Medulla oblongata (tissue), 1 donor: ENCODE measurements at regions not wholly inside any gene's neighbourhood (a gene's known extent, or its start where the extent isn't known, plus 50 kb on each side); places are given as distances from the start of the nearest gene placed in this dataset.

Source experiments
- DNase-seq: peaks from one replicate; pipeline ENCODE4 v3.0.0-alpha.2; 2015; ENCODE audit errors: extremely low spot score

GRCh38 chr18:61727241-61728193, 165.3 kb downstream of the RNF152 start:
- no peak for DNase-seq

DNA sequence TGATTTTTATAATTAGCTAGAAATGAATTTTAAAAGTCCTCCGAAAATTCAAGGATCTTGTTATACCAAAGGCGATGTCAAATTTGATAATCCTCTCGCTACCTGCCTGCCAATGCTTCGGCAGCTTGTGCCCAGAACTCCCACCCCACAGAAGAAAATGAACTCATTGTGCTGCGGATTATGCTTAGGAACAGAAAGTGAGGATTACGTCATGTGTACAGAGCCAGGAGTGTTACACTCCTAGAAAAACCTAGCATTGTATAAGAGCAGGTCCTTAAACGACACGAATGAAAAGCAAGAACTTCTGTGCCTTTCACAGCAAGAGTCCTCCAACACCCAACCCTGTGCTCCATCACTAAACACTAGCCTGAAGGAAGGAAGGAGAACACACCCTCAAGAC, 168.3 kb downstream of the RNF152 start:
- no peak for DNase-seq

DNA sequence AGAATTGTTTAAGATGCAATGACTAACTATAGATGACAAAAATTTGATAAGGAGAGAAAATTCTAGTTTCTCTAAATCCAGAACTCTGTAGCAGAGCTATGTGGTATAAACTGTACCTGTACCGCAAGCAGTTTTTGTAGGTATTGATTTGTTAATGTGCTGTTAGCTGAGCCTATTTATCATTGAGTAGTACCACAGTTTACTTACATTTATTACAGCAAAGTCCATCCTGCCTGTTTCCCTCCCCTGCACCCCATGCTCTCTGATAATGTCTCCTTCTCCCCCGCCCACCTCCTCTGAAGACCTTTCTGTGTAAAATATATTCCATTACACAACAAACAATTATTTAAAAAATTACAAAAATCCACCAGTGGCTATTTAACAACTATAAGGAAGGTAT, 170.6 kb downstream of the RNF152 start:
- no peak for DNase-seq

DNA sequence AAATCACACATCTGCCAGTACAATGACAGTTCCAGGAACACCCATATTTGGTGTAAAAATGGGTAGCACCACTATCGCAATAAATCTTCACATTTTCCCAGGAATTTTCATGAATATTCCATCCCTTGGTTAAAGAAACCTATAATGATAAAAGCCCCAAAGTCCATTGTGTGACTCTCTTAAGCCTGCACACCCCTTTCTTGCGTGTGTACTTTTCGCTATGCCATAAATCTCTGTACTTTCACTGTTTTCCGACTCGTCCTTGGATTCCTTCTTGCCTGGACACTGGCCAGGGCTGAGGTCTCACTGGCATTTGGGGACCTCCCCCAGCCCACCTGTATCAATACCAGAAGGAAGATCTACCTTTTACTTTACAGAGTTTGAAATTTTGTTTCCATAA, 172.3 kb downstream of the RNF152 start:
- no peak for DNase-seq

DNA sequence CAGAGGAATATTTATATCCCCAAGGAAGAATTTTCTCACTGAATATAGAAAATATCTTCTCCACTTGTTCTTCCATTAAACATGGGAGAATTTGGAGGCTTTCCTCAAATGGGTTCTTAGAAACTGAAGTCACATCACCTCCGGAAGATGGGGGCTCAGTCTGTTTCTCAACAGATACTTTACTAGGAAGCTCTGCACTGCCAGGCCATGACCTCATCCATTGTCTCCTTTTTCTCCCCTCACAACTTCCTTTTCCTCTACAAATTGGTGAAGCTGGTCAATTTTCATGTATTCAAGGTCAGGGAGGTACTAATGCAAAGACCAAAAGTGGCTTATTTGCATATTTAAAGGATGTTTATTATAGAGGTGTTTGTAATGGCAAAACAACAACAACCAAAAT, 173.1 kb downstream of the RNF152 start:
- no peak for DNase-seq

DNA sequence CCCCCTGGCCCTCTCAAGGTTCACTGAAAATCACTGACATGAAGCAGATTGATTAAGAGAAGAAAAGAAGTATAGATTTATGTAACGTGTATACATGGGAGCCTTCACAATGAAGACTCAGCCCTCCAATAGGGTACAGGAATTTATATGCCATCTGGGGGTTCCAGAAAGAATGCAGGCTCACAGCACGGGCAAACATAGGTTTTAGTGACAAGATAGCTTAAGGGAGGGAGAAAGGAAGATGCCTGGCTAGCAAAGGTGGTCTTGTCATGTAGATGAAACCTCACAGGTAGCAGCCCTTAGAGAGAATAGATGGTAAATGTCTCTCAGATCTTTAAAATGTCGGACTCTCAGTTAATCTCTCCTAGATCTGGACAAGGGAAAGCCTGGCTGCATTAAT, 173.9 kb downstream of the RNF152 start:
- DNase-seq: no peak

GRCh38 chr18:61714421-61714820, 178.4 kb downstream of the RNF152 start:
- no peak for DNase-seq

GRCh38 chr18:61713502-61713901, 179.3 kb downstream of the RNF152 start:
- no peak for DNase-seq

- no peak for DNase-seq
Measured at GRCh38 chr18:61710082-61710620, 182.7 kb downstream of the RNF152 start.

GRCh38 chr18:61706276-61706915, 186.4 kb downstream of the RNF152 start:
- DNase-seq: no peak

GRCh38 chr18:61703508-61703907, 189.3 kb downstream of the RNF152 start:
- no peak for DNase-seq

DNA sequence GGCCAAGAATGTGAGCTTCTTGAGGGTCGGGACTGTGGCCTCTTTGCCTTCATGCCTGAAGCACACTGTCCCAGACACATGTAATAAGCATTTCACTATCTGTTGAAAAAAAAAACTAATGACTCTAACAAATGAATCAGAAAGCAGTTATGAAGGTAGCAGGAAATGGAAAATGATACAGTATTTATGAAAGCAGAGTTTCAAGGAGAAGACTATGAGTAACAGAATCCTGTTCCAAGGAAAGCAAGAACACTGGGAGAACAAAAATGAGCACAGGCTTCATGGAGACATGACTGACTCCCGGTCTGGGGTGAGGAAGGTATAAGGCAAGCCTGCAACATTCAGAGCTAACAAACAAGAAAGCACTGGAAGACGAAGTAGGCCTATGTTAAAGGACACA, 190.8 kb downstream of the RNF152 start:
- DNase-seq: no peak

DNA sequence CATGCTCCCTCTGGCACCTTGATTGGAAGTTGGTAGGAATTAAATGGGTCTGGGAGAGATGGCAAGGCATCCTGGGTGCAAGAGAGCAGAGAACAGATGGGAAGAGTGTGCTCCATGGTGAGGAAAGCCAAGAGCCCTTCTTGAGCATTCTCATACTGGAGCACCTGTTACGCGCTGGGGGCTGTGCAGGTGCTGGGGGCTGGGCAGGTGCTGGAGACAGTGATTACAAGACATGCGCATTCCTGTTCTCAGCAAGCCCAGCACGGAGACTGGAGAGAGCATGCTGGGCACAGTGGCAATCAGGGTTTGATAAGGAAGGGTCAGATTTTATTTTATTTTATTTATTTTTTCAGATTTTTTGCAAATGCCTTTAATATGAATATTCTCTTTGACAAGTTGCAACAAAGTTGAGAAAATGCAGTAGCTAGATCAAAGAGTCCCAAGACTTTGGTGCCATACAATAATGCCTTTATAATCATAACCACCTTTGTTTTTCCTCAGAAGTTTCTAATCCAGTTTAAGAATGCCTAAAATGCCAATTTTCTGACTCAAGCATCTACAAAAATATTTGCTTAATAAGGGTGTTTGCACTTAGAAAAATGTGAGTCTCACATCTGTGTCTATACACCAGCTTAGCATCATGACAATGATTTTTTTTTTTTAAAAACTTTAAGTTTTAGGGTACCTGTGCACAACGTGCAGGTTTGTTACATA, 193.3 kb downstream of the RNF152 start:
- DNase-seq: no peak

DNA sequence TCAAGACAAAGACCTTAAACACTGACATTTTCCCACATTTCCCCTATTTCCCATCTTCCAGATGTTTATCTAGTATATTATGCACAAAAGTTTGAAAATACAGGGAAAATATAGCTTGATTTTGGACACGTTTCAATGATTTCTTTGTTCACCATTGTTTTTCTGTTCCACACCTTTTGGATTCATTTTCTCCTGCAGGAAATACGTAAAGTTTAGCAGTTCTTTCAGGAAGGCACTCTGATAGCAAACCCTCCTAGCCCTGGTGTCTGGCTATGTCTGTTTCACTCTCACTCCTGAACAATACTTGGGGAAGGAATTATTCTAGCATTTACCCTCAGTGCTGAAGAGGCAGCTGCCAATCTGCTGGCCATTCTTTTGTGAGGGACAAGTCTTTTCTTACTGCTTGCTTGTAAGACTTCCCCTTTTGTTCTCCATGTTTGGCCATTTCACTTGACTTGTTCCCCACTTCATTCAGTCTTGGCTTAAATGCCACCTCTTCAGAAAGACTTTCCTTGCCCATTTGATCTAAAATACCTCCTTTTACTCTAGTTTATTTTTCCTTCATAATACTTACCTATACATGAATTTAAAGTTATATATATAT, 195.4 kb downstream of the RNF152 start:
- DNase-seq: no peak

DNA sequence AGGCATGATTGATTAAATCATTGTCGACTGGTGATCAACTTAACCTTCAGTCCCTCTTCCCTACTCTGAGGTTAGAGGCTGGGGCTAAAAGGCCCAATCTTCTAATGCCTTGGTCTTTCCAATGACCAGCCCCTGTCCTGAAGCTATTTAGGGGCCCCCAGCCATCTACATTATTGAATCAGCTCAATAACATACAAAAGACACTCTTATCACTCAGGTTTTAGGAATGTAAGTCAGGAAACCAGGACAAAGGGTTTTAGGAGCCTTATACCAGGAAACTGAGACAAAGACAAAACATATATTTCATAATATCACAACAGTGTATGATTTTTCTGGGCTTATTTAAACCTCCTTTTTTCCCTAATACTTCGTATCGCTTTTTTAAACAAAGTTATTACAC, 198.6 kb downstream of the RNF152 start:
- DNase-seq: no peak

DNA sequence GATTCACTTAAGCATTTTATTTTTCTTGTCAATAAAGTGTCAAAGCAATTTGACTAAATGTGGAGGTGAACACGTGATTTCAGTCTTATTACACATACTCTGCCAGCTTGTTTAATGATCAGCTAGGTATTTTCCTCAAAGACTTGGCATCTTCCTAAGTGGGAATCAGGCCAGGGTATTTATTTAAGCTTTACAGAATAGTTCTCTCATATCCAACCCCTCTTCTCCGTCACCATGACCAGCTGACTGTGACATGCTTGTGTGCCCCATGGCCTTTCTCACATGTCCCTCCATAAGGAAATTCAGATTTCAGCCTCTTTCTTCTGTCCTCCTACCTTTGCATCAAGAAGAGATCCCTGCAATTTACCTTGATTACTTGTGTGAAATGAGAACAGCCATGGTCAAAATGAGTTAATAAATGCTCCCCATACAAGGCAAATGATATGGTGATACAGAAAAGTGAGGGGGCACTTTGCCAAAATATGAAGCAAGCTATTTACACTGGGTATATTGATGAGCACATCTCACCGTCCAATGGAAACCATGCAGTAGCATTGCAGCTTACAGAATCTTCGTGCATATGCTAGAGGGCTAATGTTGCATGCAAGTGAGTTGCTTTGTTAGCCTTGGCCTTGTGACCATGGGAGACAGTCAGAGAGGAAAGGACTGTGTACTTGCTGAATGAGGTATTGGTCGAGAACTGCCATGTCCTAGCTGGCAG, 202.2 kb downstream of the RNF152 start:
- DNase-seq: no peak

GRCh38 chr18:61687317-61687716, 205.5 kb downstream of the RNF152 start:
- DNase-seq: no peak

GRCh38 chr18:61683856-61684255, 209.0 kb downstream of the RNF152 start:
- DNase-seq: no peak

- no peak for DNase-seq
Measured at GRCh38 chr18:61681065-61681464, 211.7 kb downstream of the RNF152 start.

- DNase-seq: no peak
Measured at GRCh38 chr18:61679836-61680235, 213.0 kb downstream of the RNF152 start.

DNA sequence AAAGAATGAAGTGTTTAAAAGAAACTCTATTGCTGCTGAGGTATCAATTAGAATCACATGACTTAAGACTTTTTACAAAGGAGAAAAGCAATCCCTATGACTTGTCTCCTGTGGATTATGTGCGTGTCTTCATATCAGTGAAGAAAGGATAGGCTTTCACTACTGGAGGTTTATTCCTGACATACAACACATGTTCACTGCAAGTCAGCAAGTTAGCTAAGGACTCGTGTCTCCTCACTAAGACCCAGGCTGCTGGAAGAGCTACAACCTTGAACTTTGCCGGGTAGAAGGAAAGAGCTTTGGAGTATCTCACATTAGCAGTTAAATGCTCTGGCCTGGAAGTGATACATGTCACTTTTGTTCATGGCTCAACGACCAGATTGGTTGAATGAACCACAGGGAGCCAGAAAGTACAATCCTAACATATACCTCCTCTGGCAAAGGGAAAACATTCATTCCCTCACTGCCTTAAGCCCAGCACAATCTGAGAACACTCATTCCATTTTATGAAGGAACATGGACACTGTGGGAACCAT, 215.3 kb downstream of the RNF152 start:
- DNase-seq: no peak
